Heart left ventricle (tissue), 16 donors: ENCODE measurements at regions not wholly inside any gene's neighbourhood (a gene's known extent, or its start where the extent isn't known, plus 50 kb on each side); places are given as distances from the start of the nearest gene placed in this dataset.

Experiments
- ATAC-seq, 4 donors: fragments of 200-7000 bp; cut with Tn5 transposase; one replicate each; pipeline ENCODE4 v1.9.1; 2020 to 2022; ENCODE audit warnings: moderate library complexity in 4 of 4, mild to moderate bottlenecking in 3 of 4, moderate number of reproducible peaks in 1 of 4
- DNase-seq, 5 donors: peaks; one replicate each; pipeline ENCODE4 v3.0.0-alpha.2; 2020
- H3K27ac ChIP-seq, 12 donors: fragments of 200-600 bp; sonication (generic) in 4 of 12; one replicate each; pipeline versions ENCODE4 v1.5.0 to v1.8.0; 2016 to 2022; ENCODE audit warnings: mild to moderate bottlenecking in 2 of 12
- H3K27me3 ChIP-seq, 9 donors: fragments of 200-600 bp; sonication (generic) in 2 of 9; one replicate each; pipeline versions ENCODE4 v1.5.1 to v1.8.0; 2016 to 2022; ENCODE audit warnings: mild to moderate bottlenecking in 3 of 9
- H3K36me3 ChIP-seq, 9 donors: fragments of 200-600 bp; sonication (generic) in 2 of 9; one replicate each; pipeline versions ENCODE4 v1.5.0 to v1.8.0; 2018 to 2022; ENCODE audit warnings: mild to moderate bottlenecking in 2 of 9
- H3K4me1 ChIP-seq, 12 donors: fragments of 200-600 bp; sonication (generic) in 4 of 12; one replicate each; pipeline versions ENCODE4 v1.5.0 to v1.8.0; 2016 to 2022; ENCODE audit warnings: mild to moderate bottlenecking in 3 of 12
- H3K4me3 ChIP-seq, 12 donors: fragments of 200-600 bp; sonication (generic) in 4 of 12; one replicate each; pipeline versions ENCODE4 v1.5.0 to v1.8.0; 2017 to 2022; ENCODE audit warnings: mild to moderate bottlenecking in 9 of 12, moderate library complexity in 4 of 12
- H3K9me3 ChIP-seq, 12 donors: fragments of 200-600 bp; sonication (generic) in 4 of 12; one replicate each; pipeline versions ENCODE4 v1.5.0 to v1.8.0; 2016 to 2022; ENCODE audit warnings: mild to moderate bottlenecking in 1 of 12
- CTCF ChIP-seq, 12 donors: fragments of 200-600 bp; sonication (generic) in 4 of 12; IDR thresholded peaks; one replicate each; pipeline versions ENCODE4 v1.5.0 to v1.8.0; 2018 to 2022; ENCODE audit warnings: antibody characterized with exemption in 12 of 12, mild to moderate bottlenecking in 5 of 12
- POLR2A ChIP-seq, 2 donors: fragments of 450-650 bp; IDR thresholded peaks; one replicate each; pipeline ENCODE4 v1.6.1; 2017; ENCODE audit warnings: antibody characterized with exemption in 2 of 2, mild to moderate bottlenecking in 2 of 2, moderate library complexity in 2 of 2
- WGBS, 4 donors: extraction: QIAGEN DNeasy Blood & Tissue Kit in 2 of 4; methylation state at CpG; one replicate each; pipeline versions ENCODE4 v1.1.5 to v1.1.7; 2013 to 2018; 5-methylcytosine and 5-hydroxymethylcytosine counted together
- intact Hi-C, 10 donors: fragments of 100-400 bp; cut with DNase I; formaldehyde crosslinking; loops; one replicate each; pipeline versions ENCODE4 v1.11.1 to v1.14.2; 2022
- donor health status: ischemic (EF 13 %, LVEDD 7.1; RV severe dilation, severe dysfunction).
- donor health status: healthy with polysubstance abuse.
- donor health status: DM: no; HTN: yes; CAD: no.
- donor health status: DM: no; HTN: no; CAD: no.
- donor health status: ischemic (EF 25% LVEDD 6.9; RV normal size, moderate dysfunction).
- donor health status: ischemic (EF 25% LVEDD 5.7; RV mildly dilated, moderate dysfunction).
- donor health status: healthy.
- donor health status: DM: yes; HTN: yes; CAD: no.
- donor health status: ischemic (EF 35%, LVEDD 5.7; RV mildly dilated, moderate dysfunction).
- donor health status: nonischemic (EF 11% LVEDD 7.7; RV severe dilation, severe dysfunction).
- donor health status: DM: yes; HTN: yes; CAD: no.
- donor health status: PGD.
- donor health status: ischemic (EF 29% LVEDD 5.4; RV normal size, mild dysfunction).
- donor health status: nonischemic (EF 23%, LVEDD 6.1; RV moderate dilation, normal function).

- no peak for DNase-seq
- Histone ChIP-seq H3K4me1 (no peaks in the 10 kb centered on the region), H3K27ac (no peak overlapping the region), H3K4me3 (no peak overlapping the region), H3K36me3 (no peaks in the 10 kb centered on the region), H3K27me3 (no peaks in the 10 kb centered on the region), H3K9me3 (no peaks in the 10 kb centered on the region)
- intact Hi-C loops = no loop called here
- TF ChIP-seq CTCF (IDR thresholded peaks at IDR 0.05) = no peak
- TF ChIP-seq POLR2A (IDR thresholded peaks at IDR 0.05) = no peak
- no peak for ATAC-seq
- WGBS, 4 donors = 82 to 91% (median 83%) methylated on average over 1 of the region's 1 CpG
Measured at GRCh38 chr13:65633806-65634205, 1596.3 kb downstream of the PCDH9 start.

- H3K27me3 ChIP-seq = no peaks in the 10 kb centered on the region
- ATAC-seq = no peak
- H3K36me3 ChIP-seq = no peaks in the 10 kb centered on the region
- intact Hi-C loops = no loop called here
- no peak for TF ChIP-seq POLR2A (IDR thresholded peaks at IDR 0.05)
- TF ChIP-seq CTCF (IDR thresholded peaks at IDR 0.05) = no peak
- no peak overlapping the region for H3K4me3 ChIP-seq
- DNase-seq = no peak
- no peak overlapping the region for H3K27ac ChIP-seq
- 74 to 80% (median 79%) methylated on average over 2 of the region's 2 CpGs for WGBS, 4 donors
- H3K4me1 ChIP-seq = no peaks in the 10 kb centered on the region
- no peaks in the 10 kb centered on the region for H3K9me3 ChIP-seq
Measured at GRCh38 chr13:65631078-65631477, 1599.1 kb downstream of the PCDH9 start.

- TF ChIP-seq POLR2A (IDR thresholded peaks at IDR 0.05) (no peak), CTCF (IDR thresholded peaks at IDR 0.05) (no peak)
- Histone ChIP-seq H3K27me3 (no peaks in the 10 kb centered on the region), H3K4me3 (no peak overlapping the region), H3K9me3 (no peaks in the 10 kb centered on the region), H3K4me1 (no peaks in the 10 kb centered on the region), H3K27ac (no peak overlapping the region), H3K36me3 (no peaks in the 10 kb centered on the region)
- intact Hi-C loops = no loop called here
- DNase-seq (no peak), ATAC-seq (no peak)
- 47 to 66% (median 56%) methylated on average over 2 of the region's 2 CpGs for WGBS, 4 donors
Measured at GRCh38 chr13:65629926-65630325, 1600.2 kb downstream of the PCDH9 start.

- H3K9me3 ChIP-seq = no peaks in the 10 kb centered on the region
- no peaks in the 10 kb centered on the region for H3K27me3 ChIP-seq
- ATAC-seq (no peak), DNase-seq (no peak)
- H3K27ac ChIP-seq = no peak overlapping the region
- no peaks in the 10 kb centered on the region for H3K4me1 ChIP-seq
- intact Hi-C loops = no loop called here
- H3K36me3 ChIP-seq = no peaks in the 10 kb centered on the region
- 67 to 83% (median 78%) methylated on average over 3 of the region's 3 CpGs for WGBS, 4 donors
- H3K4me3 ChIP-seq = no peak overlapping the region
- no peak for TF ChIP-seq CTCF (IDR thresholded peaks at IDR 0.05)
- no peak for TF ChIP-seq POLR2A (IDR thresholded peaks at IDR 0.05)
Measured at GRCh38 chr13:65623148-65623547, 1607.0 kb downstream of the PCDH9 start.
